GM19193 (cell line): ENCODE measurements at regions not wholly inside any gene's neighbourhood (a gene's known extent, or its start where the extent isn't known, plus 50 kb on each side); places are given as distances from the start of the nearest gene placed in this dataset.

Experiments
- POLR2A ChIP-seq: IDR thresholded peaks from 4 replicates; pipeline ENCODE4 v1.6.1; 2011; ENCODE audit not compliant: insufficient read depth, insufficient read length; ENCODE audit errors: extremely low read depth

DNA sequence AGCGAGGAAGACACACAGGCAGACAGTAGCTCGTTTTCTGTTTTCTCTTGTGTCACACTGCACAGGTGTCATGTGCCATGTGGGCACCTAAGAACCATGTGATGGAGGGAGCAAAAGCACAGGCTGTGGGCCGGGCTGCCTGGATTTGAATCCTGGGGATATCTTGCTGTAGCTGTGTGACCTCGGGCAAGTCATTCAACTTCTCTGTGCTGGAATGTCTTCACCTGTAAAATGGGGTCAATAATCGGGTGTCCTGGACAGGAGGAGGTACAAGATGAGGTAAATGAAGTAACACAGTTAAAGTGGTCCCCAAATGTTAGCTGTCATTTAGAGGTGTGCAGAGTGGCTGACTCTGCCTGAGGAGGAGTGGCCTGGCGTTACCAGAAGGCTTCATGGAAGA is 246.9 kb downstream of the RPS24 start:
- TF ChIP-seq POLR2A, result no peak

DNA sequence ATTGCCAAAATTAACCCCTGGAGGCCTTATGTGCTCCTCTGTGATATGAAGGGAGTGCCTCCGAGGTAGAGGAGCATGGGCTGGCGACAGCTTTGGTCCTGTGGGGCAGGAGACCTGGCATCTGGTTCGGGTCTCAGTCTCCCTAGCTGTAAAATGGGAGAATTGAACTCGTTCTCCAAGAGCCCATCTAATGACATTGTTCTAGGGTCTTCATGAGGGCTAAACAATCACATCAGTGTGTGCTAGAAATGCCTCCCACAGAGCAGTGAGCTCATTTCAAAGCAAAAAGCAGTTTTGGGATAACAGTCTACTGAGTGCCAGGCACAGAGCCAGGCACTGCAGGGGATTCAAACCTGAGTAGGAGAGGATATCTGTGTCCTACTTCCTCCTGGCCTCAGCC is 248.0 kb downstream of the RPS24 start:
- TF ChIP-seq POLR2A, result no peak

DNA sequence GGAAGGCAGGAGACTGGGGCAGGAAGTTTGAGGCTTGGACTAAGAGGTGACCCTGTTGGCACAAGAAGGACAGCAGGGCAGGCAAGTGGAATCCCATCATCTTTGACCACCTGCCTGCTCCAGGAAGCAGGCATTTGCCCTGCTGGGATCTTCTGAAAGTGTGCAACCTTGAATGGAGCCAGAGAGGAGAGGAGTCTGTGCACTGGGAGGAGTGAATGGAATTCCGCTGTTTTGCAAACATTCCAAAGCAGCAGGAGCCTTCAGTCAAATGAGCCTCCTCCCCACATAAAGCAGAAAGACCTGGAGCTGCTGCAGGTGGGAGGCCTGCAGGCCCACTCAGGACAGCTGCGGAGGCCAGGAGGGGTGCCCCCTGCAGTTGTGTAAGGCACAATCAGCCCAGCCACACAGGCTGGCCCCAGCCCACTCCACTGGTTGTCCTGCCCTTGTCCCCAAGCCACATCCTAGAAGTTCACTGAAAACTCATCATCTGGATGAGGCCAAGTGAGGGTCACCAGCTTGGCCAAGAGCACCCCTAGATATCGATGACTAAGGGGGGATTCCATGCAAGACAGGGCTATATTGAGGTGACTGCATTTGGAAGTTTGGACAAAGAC is 249.5 kb downstream of the RPS24 start:
- TF ChIP-seq POLR2A, result no peak

DNA sequence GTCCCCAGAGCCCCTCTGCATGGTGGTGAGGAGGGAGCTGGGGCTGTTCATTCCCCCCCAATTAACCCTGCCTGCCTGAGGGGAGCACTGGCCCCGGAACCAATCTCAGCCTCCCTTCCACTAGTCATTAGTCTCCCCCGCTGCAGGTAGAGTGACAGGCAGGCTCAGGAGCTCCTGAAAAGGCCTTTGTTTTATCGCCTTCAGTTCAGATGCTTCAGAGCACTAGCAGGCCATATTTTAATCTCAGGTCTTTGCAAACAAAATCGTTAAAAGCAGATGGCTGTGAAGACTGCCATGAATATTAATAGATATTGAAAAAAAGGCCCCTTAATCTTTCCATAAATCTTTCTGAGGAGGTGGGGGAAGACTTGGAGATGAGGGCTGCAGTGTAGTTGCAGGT is 250.7 kb downstream of the RPS24 start:
- TF ChIP-seq POLR2A, result no peak

DNA sequence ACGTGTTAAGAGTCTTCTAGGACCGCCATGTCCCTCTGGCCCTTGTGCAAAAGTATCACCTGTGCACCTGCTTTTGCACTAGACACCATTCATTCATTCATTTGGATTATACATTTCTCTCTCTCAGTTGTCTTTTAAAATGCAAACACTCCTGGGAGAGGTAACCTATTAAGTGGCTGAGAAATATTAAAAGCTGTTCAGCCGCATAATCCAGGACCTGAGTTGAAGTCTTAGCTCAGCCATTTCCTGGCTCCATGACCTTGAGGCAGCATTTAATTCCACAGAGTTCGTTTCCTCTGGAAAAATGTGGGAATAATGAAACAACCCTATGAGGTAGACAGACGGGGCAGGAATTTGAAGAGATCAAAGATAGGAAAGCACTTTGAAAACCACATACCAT is 251.6 kb downstream of the RPS24 start:
- no peak for TF ChIP-seq POLR2A

DNA sequence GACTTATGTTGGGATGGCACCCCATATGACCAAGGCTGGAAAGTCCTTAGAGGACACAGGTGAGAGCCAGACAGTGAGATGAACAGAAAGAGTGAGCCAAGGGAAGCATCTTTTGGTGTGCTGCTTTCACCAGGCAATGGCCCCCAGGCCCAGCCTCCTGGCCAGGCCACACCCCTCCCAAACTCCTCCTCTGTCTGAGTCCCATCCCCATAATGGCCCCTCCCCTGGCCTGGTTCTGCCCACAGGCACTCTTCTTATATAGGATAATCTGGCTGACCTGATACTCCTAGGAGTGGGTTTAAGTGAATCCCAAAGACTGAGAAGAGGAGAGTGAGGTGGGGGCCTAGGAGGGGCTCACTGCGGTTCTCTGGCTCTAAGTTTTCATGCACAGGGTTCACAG is 252.5 kb downstream of the RPS24 start:
- TF ChIP-seq POLR2A, result no peak

DNA sequence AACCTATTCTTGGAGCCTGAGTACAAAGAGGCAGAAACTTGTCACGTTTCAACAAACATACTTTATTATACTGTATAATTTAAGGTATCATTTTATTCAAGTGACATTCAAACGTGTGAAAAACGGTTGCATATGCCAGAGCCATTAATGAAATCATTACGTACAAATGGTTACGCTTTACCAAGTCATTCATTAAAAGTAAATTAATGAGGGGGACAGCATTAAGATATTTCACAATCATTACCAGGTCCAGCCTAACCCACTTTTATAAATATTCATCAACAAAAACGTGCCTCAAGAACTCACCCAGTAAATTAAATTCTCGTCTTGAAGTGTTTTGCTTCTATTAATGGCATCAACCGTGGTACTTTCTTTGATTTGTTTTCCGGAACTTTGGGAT is 253.0 kb downstream of the RPS24 start:
- TF ChIP-seq POLR2A, result no peak

DNA sequence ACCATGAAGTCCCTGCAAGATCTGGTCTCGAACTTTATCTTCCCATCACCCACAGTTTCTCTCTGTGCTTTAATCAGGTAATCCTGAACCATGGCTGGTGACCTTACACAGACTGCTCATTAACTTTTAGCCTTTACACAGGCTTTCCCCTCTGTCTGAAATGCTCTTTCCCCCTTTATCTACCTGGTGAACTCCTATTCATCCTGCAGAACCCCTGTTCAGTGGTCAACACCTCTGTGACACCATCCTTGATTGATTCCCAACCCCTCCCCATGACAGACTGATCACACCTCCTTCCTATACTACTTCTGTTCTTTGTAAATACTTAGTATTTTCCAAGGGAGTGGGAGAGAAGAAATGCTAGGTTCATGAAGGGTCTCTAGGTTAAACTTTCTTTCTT is 254.0 kb downstream of the RPS24 start:
- TF ChIP-seq POLR2A, result no peak

DNA sequence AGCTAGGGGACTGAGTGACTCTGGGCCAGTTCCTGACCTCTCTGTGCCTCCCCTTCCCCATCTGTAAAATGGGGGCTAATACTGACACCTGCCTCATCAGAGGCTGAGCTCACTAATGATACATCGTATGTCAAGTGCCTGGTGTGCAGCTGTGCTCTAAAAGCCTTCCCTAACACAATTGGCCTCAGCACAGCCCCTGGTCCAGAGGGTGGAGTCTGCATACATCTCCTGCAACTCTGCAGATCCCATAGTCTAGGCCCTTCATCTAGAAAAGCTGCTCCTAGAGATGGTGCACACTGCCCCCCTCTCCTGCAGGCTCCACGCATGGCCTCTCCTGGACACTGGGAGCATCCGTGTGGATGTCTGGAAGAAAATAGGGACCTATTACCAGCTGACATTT is 255.0 kb downstream of the RPS24 start:
- TF ChIP-seq POLR2A, result no peak

DNA sequence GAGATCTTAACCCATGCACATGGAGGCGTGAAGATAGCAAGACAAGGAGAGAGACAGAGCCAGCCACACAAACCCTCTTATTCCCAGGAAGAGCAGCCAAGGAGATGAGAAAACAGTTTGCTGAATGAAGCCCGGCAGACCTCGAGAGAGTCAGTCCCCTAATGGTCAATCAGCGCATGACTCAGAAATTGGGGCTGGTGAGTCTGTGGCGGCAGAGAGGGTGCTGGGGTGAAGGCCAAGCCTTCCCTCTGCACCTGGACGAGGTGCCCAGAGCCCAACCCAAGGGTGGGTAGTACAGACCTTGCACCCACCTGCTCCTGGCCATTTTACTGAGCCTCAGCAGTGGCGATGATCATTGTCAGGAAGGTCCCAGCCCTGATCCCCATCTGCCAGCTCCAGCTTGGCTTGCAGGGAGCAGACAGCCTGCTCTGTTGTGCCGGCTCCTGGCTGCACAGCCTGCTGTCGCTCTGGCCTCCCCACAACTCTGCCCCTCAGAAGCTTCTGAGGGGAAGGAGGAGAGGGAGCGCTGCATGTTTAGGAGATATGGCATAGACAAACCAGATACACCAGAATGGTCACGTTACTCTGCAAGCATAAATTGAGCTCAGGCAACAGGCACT is 256.6 kb downstream of the RPS24 start:
- no peak for TF ChIP-seq POLR2A

DNA sequence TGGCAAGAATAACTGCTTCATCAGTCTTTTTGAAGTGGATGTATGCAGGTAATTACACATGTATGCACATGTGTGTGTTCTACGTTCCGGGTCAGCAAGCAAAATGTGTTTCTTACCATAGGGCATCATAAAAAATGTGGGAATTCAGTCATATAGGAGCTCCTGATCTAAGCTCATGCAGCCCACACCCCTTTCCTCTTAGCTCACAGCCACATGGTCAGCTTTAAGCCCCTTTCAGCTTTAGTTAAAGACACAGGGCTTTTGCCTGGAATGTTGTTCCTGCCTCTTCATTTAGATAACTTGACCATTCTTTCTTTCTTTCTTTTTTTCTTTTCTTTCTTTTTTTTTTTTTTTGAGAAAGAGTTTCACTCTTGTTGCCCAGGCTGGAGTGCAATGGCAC is 258.1 kb downstream of the RPS24 start:
- TF ChIP-seq POLR2A, result no peak

DNA sequence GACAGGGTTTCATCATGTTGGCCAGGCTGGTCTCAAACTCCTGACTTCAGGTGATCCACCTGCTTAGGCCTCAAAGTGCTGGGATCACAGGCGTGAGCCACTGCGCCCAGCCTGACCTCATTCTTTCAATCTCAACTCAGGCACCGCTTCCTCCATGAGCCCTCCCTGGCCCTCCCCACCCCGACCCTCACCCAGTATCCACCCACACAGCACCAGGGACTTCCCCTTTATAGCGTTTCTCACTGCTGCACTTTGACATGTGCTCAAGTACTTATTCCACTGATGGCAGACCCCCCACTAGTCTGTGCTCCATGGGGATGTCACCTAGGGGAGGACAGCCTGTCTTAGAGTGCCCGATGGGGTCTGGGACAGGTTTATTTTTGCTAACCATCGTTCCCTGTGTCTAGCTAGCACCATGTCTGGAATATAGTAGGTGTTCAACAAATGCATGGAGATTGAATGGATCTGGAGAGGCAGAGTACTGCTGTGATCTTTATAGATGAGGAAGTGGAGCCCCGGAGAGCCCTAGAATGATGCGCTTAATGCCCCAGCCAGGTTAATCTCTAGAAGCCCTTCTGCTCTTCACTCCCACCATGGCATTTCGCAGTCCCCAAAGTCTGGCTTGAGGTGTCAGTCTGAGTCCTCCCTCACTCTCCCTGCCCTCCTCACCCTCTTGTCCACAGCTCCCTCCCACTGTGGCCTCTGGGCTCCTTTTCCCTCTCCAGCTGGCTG is 258.8 kb downstream of the RPS24 start:
- no peak for TF ChIP-seq POLR2A

DNA sequence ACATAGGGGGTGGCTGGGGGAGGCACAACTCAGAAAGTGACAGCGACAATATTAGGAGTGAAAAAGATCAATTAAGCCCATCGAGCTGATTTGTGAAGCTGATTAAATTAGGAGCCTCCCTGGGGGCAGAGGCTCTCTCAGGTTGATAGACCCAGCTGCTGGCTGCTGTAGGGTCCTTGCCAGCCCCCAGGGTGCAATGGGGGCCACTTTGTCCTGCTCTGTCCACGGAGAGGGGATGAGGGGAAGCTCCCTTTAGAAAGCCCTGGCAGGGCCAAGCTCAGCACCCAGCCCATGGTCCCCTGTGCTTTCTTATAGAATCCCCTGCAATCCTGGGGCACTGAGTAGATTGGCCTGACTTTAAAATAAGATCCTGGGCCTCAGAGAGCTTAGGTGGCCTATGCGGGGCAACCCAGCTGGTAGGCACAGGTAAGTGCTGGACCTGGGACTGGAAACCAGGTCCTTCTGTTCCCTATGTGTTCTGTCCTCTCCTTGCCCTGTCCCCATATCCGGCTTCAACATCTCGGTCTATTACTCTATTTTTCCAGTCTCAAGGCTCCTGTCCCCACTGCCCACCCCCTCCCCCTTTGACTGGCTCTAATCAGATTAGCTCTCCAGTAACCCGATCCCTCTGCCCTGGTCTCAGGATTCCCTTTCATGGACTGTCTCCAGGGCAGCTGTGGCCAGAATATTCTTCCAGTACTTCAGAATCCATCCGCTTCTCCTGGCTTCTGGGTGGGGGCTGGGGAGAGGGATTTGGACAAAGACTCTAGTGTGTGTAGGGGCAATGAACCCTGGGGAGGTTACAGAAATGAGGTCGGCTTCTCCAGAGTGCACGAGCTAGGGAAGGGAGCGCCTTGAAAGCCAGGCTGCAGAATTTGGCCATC is 259.6 kb downstream of the RPS24 start:
- no peak for TF ChIP-seq POLR2A

DNA sequence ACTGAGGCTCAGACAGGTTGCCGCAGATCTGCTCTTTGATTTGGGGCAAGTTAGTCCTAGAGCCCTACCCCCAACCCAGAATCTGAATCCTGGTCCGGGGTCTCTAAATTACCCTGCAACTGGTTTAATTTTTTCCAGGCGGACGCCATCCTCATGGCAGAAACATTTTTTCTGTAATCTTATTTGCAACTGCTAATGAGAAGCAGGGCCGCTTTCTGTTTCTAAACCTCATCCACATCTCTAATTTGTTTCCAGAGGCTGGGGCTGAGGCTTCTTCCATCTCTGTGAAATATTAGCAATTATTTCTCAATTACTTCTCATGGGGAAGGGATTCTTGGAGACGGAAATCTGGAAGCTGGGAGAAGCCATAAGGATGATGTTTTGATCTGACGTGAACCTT is 261.6 kb downstream of the RPS24 start:
- no peak for TF ChIP-seq POLR2A

DNA sequence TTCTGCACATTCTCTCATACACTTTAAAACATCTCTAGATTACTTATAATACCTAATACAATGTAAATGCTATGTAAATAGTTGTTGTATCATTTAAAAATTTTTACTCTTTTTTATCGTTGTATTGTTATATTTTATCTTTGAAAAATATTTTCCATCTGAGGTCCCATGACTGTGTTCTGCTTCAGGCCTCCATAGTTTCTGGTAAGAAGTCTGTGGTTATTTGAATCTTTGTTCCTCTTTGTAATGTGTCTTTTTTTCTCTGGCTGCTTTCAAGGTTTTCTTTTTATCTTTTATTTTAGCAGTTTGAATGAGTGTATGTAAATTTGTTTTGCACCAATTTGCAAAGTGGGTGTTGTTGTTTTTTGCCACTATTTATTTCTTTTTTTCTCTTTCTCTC is 263.1 kb downstream of the RPS24 start:
- no peak for TF ChIP-seq POLR2A
